ENCODE measurements at regions not wholly inside any gene's neighbourhood (a gene's known extent, or its start where the extent isn't known, plus 50 kb on each side); places are given as distances from the start of the nearest gene placed in this dataset.
"Not testable (repeated sequence)": the region's sequence is repeated elsewhere in the genome, so short reads cannot be mapped to it uniquely, and the experiment has no call there.

DNA sequence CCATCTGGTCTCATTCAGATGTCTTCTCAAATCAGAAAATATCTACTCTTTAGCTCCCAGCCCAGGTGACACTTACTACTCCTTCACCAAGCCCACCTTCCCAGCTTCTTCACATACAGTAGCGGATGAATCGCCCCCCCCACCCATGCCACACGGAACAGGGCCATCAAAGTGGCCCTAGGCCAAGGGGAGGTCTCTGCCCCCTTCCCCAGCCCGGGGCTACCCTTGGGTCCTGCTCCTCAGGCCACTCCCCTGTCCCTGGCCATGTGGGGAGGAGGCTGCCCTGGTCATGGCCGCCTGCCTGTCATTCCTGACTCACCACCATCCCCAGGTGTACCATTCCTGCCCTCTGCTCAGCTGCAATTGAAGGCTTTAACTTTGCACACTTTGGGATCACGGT lies 142.8 kb downstream of the NECTIN1 start:
- no peak for DNase-seq

DNA sequence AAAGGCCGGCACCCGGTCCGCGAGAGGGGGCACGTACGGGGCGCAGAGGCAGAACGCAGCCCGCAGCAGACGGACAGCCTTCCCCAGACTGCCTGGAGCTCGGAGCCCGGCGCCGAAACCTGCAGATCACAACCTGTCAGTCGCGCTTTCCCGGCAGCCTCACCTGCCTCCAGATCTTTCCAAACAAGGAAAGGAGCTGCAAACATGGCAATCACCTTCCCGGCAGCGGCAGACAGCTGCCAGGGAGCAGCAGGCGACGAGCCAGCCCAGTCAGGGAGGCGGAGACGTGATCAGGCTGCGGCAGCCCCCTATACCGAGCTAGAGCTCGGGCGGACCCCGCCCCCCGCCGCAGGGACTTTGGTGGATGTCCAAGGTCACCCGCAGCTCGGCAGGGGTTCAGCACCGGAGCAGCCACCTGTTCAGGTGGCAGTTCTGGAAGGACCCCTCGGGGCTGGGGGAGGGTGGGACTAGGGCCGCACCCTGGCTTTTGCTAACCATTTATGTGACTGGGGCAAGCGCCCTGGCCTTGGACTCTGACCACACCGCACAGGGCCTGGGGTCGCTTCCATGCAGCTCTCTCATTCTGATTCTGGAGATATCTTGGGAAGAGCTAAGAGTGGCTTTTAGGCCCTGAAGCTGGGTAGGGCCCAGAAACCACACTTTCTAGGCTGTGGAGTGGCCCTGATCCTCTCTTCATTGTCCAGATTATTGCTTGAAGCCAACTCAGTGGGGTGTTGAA lies 143.8 kb downstream of the NECTIN1 start:
- peak; percentile 34 for DNase-seq

DNA sequence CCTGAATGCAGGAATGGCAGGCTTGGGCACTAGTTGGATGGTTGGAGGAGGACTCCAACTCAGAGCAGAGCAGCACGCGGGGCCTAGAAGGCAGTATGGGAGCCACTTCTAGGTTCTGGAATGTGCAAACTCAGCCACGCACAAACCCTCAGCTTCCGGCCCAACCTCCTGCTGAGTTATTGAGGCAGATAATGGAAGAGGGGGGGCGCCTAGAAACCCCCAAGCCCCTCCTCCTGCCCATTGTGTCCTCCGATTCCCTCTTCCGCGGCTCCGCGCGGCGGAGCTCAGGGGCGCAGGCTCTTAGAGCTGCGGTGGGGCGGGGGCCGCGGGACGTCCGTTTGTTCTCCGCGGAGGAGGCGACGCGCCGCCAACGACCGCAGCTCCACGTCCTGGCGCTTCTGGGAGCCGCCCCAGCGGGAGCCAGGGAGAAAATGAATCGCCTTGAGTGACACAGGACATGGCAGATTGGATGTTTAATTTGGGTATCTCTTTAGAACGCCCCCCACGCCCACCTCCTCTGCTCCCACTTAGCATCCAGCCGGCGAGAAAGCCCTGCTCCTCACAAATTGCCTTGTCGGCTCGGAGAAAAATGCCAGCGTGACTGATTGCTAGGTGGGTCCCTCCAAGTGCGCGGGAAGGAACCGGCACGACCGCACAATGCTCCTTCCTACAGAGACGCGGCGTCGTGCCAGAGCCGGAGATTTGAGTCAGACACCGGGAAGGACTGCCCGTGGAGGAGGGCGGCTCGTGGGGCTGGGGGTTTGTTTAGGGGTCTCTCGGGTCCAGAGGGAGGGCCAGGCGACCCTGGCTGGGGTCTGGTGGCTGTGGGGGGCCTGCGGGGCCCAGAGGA lies 144.6 kb downstream of the NECTIN1 start:
- peak; percentile 55 for DNase-seq

DNA sequence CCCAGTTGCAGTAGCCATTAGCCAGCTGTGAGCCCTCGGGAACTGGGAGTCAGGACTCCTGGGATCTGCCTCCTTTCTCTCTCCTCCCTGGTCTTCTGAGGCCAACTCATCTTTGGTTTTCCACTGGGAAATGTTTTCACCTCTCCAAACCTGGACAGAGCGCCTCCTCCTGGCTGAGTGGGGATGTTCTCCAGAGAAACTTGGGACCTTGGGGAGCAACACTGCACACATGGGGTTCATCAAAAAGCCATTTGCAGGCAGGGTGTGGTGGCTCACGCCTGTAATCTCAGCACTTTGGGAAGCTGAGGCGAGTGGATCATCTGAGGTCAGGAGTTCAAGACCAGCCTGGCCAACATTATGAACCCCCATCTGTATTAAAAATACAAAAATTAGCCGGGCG lies 145.4 kb downstream of the NECTIN1 start:
- no peak for DNase-seq

DNA sequence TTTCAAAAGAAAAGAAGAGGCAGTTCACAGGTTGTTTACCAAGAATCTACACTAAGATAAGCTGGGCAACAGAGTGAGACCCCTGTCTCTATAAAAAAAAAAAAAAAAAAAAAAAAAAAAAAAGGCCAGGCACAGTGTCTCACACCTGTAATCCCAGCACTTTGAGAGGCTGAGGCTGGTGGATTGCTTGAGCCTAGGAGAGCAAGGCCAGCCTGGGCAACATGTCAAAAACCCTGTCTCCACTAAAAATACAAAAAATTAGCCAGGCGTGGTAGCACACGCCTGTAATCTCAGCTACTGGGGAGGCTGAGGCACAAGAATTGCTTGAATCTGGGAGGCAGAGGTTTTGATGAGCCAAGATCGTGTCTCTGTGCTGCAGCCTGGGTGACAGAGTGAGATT lies 147.6 kb downstream of the NECTIN1 start:
- DNase-seq = not testable (repeated sequence)

DNA sequence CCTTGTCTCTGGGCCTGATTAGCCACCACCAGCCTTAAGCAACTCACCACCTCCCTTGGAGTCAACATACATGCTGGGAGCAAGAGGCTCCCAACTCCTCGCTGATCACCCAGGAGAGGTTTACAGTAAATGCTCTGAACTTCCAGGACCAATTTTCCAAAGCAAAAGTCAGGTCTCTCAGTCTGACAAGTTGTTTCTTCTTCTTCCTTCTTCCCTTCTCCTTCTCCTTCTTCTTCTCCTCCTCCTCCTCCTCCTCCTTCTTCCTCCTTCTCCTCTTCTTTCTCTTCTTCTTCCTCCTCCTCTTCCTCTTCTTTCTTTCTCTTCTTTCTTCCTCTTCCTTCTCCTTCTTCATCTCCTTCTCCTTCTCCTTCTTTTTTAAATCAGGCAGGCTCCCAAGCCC lies 148.2 kb downstream of the NECTIN1 start:
- no peak for DNase-seq

DNA sequence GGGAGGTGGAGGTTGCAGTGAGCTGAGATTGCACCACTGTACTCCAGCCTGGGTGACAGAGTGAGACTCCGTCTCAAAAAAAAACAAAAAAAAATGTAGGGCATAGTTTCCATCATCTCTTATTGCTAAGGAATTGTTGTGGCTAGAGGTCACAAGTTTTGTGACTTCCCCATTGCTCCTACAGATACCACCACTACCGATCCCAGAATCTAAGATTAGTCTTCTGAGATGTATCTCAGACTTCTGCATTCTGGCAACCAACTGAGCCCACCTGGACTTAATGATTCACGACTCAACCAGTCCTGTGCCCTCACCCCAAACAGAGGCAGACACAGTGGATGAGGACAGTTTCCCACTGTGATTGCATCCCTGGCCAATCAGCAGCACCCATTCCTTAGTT lies 148.9 kb downstream of the NECTIN1 start:
- DNase-seq = no peak

DNA sequence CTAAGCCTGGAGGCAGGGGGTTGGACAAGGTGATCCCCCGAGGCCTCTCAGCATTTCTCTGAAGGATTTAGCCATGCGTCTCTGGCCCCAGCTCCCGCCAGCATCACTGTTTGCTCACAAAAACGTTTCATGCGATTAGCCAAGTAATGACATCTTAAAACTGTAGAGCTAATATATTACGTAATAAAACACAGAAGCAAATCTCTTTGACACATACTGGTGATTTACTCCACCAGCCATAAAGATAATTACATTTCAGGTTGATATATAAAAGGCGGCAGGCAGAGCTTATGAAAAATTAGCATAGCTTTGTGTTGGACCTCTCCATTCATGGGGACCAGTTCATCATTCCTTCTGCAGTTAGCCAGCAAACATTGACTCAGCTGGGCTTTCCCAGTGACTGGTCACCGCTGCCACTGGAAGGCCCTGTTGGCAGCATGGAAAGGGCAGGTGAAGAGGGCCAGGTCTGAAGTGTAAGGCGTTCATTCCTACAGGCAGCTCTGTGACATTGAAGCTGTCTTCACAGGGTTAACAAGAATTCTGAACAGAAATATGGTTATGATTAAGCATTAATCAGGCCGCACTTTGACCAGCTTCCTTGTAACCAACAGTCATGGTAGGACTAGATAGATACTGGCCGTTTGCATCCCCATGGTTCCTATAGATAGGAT lies 150.3 kb downstream of the NECTIN1 start:
- no peak for DNase-seq

DNA sequence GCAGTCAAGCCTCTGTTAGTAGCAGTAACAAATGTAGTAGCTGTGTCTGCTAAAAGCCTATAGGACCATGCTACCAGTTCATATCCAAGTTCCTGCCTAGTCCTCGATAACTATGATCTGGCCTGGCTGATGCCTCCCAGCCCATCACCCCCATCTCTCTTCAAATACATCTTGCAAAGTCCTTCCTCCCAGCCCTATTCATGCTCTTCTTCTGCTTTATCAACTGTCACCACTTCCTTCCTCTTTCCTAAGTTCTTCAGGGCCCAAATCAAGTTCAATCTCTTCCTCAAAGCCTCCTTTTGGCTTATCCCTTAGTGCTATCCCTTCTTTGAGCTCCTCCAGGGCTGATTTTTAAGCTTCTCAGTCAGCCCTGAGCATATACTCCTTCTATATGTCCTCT lies 150.9 kb upstream of the THY1 start:
- no peak for DNase-seq

DNA sequence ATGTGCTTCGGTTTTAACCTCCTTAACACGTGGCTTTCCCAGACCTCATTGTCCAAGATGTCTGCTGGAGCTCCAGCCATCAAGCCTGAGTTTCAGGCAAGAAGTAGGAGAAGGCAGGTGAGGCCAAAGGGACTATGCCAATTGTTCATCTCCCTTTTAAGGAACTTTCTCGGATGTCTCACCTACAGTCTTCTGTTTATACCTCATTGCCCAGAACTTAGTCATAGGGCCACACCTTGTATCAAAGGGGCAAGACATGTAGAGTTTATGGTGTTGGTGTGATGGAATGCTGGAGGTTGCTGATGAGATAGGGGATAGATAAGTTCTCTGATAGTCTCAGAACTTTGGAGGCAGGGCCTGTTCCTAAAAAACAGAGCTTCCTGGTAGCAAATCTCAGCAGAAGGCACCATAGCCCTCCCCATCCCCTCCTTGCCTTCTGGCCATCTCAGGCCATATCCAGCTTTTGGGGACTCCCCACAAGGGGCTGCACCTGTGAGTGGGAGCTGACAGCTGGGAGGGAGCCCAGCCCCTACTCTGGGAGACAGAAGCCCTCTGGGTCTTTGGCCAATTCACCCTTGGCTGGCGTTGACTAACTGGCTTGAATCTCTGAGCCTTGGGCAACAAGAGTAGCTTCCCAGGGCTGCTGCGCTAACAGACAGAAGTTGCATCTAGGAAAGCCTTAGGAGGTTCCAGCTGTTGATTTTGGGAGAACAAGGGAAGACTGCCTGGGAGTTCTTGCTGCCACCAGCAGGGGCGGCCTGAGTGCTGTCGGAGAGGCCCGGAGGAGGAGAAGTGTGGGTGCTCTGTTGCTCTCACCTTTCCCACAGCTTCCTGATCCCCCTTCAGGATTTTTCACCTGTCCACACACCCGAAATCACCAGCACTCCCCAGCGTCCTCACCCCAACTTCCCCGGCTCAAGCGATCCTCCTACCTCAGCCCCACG lies 149.8 kb upstream of the THY1 start:
- no peak for DNase-seq

DNA sequence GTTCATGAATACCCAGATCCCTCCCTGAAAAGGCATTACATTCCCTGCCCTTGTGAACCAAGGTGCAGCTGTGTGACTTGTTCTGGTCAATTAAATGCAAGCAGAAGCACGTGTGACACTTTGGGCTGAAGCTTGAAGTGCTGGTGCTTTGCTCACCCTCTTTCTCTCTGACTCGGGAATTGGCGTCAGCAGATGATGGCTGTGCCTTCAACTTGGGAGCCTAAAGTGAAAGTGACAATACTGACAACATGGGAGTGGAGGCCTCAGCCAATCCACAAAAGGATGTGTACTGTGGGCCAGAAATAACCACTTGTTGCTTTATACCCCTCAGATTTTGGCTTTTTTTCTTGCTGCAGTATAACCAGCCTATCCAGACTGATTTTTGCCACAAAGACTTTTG lies 148.3 kb upstream of the THY1 start:
- DNase-seq = no peak

DNA sequence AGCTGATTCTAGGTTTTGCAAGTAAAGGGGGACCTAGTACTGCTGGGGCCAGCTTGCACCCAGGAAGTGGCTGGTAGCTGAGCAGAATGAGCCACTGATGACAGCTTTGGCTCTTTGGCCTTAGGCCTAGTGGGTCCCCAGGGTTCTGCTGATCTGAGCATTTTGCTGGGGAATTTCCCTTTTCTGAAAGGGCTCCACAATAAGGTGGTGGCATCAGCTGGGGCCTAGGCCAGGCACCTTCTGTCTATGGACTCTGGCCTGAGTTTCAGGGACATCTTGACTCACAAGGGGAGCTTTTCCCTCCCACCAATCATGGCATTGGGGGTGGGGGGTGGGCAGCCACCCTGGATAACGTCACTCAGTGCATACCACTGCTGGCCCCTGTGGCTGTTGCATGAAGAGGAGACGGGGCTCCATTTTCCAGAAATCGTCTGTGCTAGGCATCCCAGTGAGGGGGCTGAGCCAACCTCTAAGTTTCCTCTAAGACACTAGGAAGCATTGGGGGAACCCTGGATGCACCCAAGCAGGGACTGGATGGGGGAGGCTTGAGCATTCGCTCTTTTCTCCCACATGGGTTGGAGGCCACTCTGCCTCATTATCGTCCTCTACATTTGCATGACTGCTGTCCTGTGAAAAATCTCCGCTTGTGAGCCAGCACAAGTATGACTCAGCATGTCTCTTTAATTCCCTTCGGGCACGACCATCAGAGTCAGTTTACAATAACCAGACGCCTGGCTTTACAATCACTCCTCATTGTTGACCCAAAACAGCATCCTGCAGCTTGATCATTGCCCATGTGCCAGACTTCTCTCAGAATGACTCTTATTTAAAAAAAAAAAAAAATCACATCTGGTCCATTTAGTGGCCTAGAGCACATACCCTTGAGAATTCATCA lies 145.0 kb upstream of the THY1 start:
- DNase-seq = no peak

DNA sequence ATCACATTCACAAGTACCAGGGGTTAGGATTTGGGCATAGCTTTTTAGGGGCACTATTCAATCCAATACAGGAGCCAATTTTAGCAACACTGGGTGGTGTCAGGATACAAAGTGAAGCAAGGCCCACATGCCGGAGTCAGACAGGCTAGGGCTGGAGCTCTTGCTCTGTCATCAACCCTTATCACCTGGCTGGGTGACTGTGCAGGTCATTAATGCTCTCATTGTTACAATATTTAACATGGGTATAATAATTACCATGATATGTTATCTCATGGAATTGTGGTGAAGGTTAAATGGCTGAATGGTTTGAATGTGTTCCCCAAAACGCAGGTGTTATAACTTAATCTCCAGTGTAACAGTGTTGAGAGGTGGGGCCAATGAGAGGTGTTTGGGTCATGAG lies 143.3 kb upstream of the THY1 start:
- no peak for DNase-seq

DNA sequence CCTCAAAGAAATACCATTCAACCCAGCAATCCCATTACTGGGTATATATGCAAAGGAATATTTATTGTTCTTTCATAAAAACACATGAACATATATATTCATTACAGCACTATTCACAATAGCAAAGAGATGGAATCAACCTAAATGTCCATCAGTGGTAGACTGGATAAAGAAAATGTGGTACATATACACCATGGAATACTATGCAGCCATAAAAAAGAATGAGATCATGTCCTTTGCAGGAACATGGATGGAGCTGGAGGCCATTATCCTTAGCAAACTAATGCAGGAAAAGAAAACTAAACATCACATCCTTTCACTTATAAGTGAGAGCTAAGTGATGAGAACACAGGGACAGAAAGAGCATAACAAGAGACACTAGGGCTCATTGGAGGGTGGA lies 142.7 kb upstream of the THY1 start:
- DNase-seq = not testable (repeated sequence)

DNA sequence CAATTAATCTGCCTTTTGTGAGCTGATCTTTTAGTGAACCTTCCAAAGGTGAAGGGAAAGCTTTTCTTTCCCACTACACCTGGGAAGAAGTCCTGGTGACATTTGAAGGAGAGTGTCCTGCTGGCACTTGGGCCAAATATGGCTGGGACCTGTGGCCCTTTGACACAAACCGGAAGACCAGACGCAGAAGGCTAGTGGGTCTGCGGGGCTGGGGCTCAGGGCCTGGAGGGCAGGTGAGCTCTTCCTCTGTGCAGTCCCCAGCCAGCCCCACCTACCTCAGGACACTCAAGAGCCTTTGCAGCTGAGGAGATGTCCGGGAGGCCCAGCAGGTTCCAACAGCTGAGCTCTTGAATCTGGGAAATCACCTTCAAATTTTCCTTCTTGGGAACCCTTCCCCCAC lies 138.0 kb upstream of the THY1 start:
- DNase-seq = no peak

DNA sequence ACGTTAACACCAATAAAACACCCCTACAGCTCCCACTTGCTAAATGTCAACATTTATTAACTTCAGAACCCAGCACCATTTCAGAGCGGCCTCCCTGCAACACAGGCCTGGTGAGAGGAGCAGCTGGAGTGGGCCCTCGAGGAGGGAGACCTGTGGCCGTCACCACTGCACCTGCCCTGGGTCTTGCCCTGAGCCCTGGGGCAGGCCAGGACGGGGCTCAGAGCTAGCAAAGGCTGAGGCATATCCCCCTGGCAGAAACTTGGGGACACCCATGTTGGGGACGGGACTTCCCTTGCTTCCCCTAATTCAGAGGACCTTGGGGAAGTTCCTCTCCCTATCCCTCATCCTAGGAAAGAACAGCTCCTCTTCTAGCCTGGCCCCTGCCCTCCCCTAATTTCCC lies 137.3 kb upstream of the THY1 start:
- no peak for DNase-seq

DNA sequence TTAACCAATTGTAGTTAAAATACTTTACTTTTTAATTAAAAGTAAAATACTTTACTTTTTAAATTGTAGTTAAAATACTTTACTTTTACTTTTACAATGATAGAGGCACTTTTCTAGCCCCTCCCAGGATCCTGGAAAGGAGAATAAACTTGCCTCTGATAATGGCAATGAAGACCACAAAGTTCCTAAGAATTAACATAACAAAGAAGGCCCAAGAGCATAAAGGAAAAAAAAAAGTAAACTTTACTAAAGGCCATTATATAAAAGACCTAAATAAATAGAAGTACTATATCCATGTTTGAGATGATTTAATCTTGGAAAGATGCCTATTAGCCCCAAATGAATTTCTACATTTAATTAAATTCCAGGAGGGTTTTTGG lies 129.1 kb upstream of the THY1 start:
- no peak for DNase-seq

DNA sequence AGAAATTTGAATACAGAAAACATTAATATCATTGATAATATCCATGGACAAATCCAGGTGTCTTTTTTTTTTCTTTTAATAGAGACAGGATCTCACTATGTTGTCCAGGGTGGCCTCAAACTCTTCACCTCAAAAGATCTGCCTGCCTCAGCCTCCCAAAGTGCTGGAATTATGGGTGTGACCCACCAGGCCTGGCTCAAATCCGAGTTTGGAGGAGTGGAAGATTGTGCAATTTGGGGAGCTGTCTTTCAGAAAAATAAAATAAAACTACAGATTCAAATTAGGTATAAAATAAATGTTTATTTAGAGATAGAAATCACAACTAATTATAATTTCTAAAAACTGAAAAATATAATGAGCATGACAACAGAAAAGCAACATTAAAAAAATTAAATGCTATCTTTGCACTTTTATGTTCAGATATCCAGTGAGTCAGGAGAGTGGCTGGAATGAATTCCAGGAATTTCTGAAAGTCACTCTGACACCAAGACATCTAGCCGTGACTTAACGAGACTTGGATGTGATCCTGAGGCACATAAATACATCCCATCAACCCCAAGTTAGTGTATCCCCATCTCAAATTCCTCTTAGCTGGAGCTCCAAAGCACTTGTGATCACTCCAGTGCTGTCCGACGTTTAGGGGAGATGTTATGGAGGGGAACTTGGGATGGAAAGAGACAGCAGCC lies 128.6 kb upstream of the THY1 start:
- DNase-seq = no peak

DNA sequence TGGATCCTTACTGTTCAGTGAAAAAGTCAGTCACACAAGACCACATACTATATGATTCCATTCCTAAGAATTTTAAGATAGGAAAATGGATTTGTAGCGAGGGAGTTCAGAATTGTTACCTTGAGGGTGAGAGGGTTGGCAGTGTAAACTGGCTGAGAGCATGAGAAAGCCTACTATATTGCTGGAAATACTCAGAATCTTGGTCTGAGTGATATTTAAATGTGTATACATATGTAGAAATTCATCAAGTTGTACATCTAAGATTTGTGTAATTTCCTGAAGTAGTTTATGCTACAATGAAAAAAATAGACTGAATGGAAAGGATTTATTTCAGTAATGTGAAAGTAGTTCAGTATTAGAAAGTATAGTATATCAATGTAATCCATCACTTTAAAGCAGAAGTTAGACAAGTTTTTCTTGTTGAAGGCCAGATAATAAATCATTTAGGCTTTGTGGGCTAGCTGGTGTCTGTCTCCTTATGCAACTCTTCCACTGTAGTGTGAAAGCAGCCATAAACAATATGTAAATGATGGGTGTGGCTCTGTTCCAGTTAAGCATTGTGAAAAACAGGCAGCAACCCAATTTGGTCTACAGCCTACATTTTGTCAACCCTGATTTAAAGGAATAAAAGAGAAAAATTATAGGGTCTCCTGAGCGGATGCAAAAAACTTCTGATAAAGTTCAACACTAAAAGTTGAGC lies 127.2 kb upstream of the THY1 start:
- DNase-seq = no peak

DNA sequence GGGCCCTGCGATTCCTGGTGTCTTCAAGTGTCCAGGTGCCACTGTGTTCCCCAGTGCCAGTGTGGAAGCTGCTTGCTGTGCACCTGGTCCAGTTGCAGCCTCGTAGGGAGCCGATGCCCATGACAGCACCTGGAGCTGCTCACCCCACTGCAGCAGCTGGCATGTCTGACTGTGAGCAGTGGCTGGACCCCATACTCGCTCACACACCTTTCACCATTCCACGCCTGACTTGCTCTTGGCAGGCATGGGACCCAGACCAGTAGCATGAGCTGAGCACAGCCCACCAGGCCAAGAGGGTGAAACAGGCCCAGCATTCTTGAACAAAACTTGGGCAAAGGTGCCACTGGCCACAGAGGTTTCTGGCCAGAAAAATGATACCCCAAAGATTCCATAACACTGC lies 124.5 kb upstream of the THY1 start:
- DNase-seq = no peak

All from NCI-H510A (cell line).